ENCODE measurements at regions not wholly inside any gene's neighbourhood (a gene's known extent, or its start where the extent isn't known, plus 50 kb on each side); places are given as distances from the start of the nearest gene placed in this dataset.
"Not testable (repeated sequence)": the region's sequence is repeated elsewhere in the genome, so short reads cannot be mapped to it uniquely, and the experiment has no call there.

GRCh38 chr16:11414815-11415775 is 69.8 kb downstream of the RMI2 start:
- no peak for DNase-seq (ENCODE audit: low spot score)
- peak; percentile 59 for FAIRE-seq

GRCh38 chr16:11416228-11417001 is 71.2 kb downstream of the RMI2 start:
- FAIRE-seq (no peak), DNase-seq (ENCODE audit: low spot score) (no peak)

DNA sequence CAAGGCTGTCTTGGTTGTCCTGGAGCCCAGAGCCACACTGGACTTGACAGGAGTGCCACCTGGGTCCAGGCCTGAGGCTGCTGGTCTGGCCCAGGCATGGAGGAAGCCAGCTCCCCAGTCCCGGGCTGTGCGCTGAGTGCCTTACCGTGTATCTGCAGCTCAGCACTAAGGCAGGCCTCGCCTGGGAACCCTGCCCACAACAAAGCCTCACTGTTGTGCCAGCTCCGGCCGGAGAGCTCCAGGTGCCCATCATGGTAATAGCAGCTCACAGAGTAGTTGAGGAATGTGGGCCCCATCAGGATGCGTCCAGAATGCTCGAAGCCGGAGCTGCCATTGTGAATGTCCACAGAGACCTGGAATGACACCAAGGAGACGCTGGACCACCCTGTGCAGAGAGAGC is 72.2 kb downstream of the RMI2 start:
- no peak for DNase-seq (ENCODE audit: low spot score)
- FAIRE-seq = no peak

GRCh38 chr16:11418506-11418905 is 73.2 kb downstream of the RMI2 start:
- DNase-seq (ENCODE audit: low spot score) = no peak
- FAIRE-seq = no peak

DNA sequence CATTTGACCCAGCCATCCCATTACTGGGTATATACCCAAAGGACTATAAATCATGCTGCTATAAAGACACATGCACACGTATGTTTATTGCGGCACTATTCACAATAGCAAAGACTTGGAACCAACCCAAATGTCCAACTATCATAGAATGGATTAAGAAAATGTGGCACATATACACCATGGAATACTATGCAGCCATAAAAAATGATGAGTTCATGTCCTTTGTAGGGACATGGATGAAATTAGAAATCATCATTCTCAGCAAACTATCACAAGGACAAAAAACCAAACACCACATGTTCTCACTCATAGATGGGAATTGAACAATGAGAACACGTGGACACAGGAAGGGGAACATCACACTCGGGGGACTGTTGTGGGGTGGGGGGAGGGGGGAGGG is 74.8 kb downstream of the RMI2 start:
- not testable (repeated sequence) for FAIRE-seq; DNase-seq (ENCODE audit: low spot score)

DNA sequence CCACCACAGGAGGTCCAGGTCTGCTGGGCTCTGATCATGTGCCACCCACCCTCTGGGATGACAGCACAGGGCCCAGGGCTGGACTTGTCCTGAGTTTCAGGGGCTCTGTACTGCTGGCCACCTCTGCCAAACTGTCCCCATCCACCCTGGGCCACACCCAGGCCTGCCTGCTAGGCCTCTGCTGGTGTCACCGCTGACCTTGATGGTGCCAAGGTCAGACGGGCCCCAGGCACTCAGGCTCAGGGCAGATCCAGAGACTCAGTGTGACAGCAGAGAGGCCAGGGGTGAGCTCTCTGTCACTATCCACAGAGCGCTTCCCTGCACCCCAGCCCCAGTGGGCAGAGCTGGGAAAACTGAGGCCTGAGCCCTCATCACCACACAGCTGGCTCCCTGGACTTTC is 75.6 kb downstream of the RMI2 start:
- FAIRE-seq = no peak
- no peak for DNase-seq (ENCODE audit: low spot score)

- no peak for FAIRE-seq
- DNase-seq (ENCODE audit: low spot score) = no peak
These were observed 77.4 kb downstream of the RMI2 start for GRCh38 chr16:11422381-11423314.

DNA sequence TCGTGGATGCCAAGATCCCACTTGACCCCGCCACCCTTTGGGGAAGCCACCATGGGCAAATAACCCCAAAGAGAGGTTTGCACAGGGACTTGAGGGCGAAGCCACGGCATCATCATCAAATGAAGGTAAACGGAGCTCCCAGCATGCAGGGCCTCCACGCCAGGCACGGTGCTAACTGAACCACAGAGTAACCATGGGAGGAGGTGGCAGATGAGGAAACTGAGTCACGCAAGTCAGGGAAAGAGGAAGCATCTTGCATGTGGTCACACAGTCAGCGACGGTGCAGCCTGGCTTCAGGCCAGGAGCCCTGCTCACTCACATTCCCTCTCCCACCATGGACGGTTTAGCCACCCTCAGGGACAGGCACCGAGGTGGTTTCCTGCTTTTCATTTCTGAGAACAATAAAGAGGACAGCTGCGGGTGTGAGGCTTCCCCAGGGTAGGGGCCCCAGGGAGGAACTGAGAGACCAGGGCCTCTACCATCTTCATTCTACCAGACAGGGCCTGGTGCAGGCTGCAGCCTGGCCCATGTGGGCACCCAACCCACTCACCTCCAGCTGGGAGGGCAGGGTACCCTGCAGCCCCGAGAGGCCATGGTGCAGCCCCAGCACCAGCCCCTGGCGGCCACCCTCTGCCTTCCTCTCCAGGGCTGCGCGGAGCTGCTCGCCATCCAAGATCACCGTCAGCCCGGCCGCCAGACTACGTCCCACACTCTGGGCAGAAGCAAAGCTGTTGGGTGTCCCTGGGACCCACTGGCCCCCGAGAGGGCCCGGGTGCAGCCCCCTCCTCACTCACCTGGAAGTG is 78.3 kb downstream of the RMI2 start:
- DNase-seq (ENCODE audit: low spot score) = no peak
- FAIRE-seq = no peak

GRCh38 chr16:11424118-11424460 is 78.8 kb downstream of the RMI2 start:
- no peak for FAIRE-seq
- no peak for DNase-seq (ENCODE audit: low spot score)

GRCh38 chr16:11425140-11425539 is 79.9 kb downstream of the RMI2 start:
- DNase-seq (ENCODE audit: low spot score) (no peak), FAIRE-seq (no peak)

DNA sequence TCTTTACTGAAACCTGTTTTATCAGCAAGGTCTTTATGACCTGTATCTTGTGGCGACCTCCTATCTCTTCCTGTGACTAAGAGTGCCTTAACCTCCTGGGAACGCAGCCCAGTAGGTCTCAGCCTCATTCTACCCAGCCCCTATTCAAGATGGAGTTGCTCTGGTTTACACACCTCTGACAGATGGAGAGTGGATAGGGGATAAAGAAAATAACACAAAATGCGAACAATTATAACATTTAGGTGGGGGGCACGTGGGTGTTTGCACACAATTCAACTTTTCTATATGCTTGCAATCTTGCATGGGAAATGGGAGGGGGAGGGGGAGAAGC is 83.3 kb downstream of the RMI2 start:
- DNase-seq (ENCODE audit: low spot score) (no peak), FAIRE-seq (no peak)

DNA sequence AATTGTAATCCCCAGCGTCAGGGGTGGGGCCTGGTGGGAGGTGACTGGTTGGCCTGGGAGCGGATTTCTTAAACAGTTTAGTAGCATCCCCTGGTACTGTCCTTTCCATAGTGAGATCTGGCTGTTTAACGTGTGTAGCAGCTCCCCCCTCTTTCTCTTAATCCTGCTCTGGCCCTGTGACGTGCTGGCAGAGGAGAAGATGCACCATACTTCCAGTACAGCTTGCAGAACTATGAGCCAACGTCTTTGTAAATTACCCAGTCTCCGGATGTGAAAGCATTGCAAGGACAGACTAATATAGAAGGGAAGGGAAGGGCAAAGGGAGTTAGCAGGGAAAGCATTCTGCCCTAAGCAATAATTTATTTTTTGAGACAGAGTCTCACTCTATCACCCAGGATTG is 83.9 kb downstream of the RMI2 start:
- DNase-seq (ENCODE audit: low spot score) = no peak

DNA sequence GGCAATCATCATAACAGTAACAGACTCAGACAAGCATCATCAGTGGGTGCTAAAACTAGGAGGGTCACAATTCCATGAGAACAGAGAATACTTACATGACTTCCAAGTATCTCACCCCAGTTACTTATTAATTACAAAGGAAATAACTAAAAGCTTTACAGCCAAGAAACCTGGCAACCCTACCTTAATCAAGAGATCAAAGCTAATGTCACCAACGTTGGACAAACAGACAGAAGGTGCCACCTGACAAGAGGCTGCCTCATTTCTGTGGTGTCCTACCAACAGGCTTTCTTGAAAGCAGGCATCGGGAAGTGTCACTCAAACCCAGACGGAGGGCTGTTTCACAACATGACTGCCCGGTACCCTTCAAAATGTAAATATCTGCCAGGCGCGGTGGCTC is 84.6 kb downstream of the RMI2 start:
- FAIRE-seq (no peak), DNase-seq (ENCODE audit: low spot score) (no peak)

More for the DNA sequence above, 83.9 kb downstream of the RMI2 start:
- FAIRE-seq = no peak

DNA sequence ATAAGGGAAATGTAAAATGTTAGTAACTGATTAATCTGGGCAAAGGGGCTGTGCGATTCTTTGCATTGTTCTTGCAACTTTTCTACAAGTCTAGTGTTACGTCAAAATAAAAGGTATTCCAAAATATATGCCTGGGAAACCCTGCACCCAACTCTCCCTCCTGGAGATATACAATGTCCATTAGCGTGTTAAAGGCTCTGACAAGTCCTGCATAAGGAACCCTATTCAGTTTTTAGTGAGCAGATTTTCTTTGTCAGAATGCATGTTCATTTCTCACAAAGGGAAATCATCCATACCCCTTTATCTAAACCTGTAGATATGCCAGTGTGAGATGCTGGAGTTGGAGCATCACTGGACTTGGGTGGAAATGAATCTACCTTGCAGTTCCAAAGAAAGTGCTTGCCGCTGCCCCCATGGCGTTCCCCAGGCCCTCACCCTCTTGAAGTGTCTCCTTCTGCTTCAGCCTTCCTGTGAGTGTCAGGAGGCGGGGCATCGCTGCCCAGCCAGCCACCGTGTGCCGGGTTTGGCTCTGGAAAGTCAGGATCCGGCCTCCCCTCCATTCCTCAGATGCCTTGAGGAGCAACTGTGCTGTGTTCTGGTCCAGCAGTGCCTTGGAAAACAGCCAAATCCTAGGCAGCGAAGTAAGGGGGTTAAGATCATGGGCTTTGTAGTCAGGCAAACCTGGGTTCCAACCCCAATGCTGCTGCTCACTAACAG is 85.5 kb downstream of the RMI2 start:
- DNase-seq (ENCODE audit: low spot score) (no peak), FAIRE-seq (no peak)

DNA sequence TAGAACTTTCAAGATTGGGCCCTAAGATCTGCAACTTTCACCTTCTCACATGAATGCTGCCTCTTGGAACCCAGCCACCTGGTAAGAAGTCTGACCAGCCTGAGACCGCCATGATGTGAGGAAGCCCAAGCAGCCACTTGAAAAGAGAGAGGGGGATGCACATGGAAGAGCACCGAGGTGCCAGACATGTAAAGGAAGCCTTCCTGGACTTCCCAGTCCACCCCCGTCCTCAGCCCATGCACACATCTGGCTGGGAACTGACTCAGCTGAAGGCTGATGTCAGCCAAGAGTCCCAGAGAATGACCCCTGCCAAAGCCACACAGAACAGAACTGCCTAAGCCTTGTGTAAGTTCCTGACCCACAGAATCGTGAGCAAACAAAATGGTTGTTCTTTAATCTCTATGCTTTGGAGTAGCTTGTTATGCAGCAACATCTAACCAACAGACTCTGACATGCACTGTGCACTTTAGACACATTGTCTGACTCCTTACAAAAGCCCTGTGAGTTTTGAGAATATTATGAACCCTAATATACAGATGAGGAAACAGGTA is 86.7 kb downstream of the RMI2 start:
- FAIRE-seq (no peak), DNase-seq (ENCODE audit: low spot score) (no peak)

- FAIRE-seq (no peak), DNase-seq (ENCODE audit: low spot score) (no peak)
These were observed 87.7 kb downstream of the RMI2 start for GRCh38 chr16:11432856-11433395.

DNA sequence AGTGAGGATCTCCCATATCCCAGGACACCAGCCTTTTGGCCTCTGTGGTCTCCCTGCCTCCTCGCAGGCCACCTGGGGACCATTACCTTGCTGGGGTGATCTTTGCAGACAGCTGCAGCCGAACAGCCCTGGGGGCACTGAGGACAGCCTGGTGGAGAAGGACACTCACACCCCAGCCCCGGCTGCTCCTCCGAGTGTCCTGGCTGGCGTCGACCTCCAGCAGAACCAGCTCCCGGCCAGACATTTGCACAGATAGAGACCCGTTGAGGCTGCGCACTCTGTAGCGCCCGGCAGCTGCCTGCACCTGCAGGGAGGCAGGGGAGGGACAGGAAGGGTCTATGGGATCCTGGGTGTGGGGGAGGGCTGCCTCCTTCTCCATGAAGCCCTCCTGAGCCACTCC is 90.3 kb downstream of the RMI2 start:
- FAIRE-seq (no peak), DNase-seq (ENCODE audit: low spot score) (no peak)

DNA sequence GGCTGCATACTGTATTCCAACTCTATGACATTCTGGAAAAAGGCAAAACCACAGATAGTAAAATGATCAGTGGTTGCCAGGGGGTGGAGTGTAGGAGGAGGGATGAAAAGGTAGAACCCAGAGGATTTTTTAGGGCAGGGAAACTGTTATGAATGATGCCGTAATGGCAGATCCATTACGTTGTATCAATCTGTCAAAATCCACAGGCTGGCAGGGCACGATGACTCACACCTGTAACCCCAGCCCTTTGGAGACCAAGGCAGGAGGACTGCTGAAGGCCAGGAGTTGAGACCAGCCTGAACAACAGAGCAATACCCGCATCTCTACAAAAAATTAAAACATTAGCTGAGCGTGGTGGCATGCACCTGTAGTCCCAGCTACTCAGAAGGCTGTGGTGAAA is 91.8 kb downstream of the RMI2 start:
- DNase-seq (ENCODE audit: low spot score) = no peak
- no peak for FAIRE-seq

GRCh38 chr16:11439790-11440656 is 94.8 kb downstream of the RMI2 start:
- DNase-seq (ENCODE audit: low spot score) (no peak), FAIRE-seq (no peak)

Measured in urothelium cell line (cell line).